ENCODE measurements at regions not wholly inside any gene's neighbourhood (a gene's known extent, or its start where the extent isn't known, plus 50 kb on each side); places are given as distances from the start of the nearest gene placed in this dataset. TPM values are rescaled to one million over a fixed set of nuclear protein-coding genes. Genes with fewer than 3 reads are reported as not detected.

GRCh38 chr9:32331240-32331639 is 53.2 kb upstream of the ACO1 start:
- no peaks in the 10 kb centered on the region for H3K27me3 ChIP-seq (ENCODE audit: low read depth)
- H3K27ac ChIP-seq = no peak overlapping the region

GRCh38 chr9:32334112-32334511 is 50.3 kb upstream of the ACO1 start:
- DNase-seq (no peak), ATAC-seq (no peak)
- no peak for TF ChIP-seq CTCF (IDR thresholded peaks at IDR 0.05)
- H3K27me3 ChIP-seq (ENCODE audit: low read depth) = no peaks in the 10 kb centered on the region
- H3K9me3 ChIP-seq = no peaks in the 10 kb centered on the region
- no peaks in the 10 kb centered on the region for H3K4me1 ChIP-seq
- no peak overlapping the region for H3K4me3 ChIP-seq
- intact Hi-C loops (cut with DNase I) = no loop called here
- H3K27ac ChIP-seq = no peak overlapping the region
- no peaks in the 10 kb centered on the region for H3K36me3 ChIP-seq

More at GRCh38 chr9:32331240-32331639, 53.2 kb upstream of the ACO1 start:
- Histone ChIP-seq H3K9me3 (no peaks in the 10 kb centered on the region), H3K4me1 (no peaks in the 10 kb centered on the region), H3K4me3 (no peak overlapping the region), H3K36me3 (no peaks in the 10 kb centered on the region)
- intact Hi-C loops (cut with DNase I) = no loop called here
- no peak for TF ChIP-seq CTCF (IDR thresholded peaks at IDR 0.05)
- ATAC-seq (no peak), DNase-seq (no peak)

Small RNA genes in the stretch of these regions (microRNA-seq; reads per million reads assigned to microRNA genes)
- gene MIR873 (ENCODE audit: borderline number of aligned reads) (not detected), gene MIR876 (ENCODE audit: borderline number of aligned reads) (not detected)
